ENCODE measurements at regions not wholly inside any gene's neighbourhood (a gene's known extent, or its start where the extent isn't known, plus 50 kb on each side); places are given as distances from the start of the nearest gene placed in this dataset.
"Not testable (repeated sequence)": the region's sequence is repeated elsewhere in the genome, so short reads cannot be mapped to it uniquely, and the experiment has no call there.

- TF ChIP-seq POLR2AphosphoS5 (IDR thresholded peaks at IDR 0.05) (no peak), POLR2A (IDR thresholded peaks at IDR 0.05) (no peak)
- DNase-seq (ENCODE audit: low spot score in 2 of 2), result no peak
- no peaks in the 10 kb centered on the region for H3K27me3 ChIP-seq
- no peaks in the 10 kb centered on the region for H3K4me1 ChIP-seq
- no peaks in the 10 kb centered on the region for H3K9me3 ChIP-seq
- H3K36me3 ChIP-seq, result no peaks in the 10 kb centered on the region
- no peak overlapping the region for H3K27ac ChIP-seq
- H3K4me3 ChIP-seq, result no peak overlapping the region
Observed at GRCh38 chr4:164345756-164346155, 408.2 kb upstream of the SMIM31 start.

- Histone ChIP-seq H3K27ac (no peak overlapping the region), H3K9me3 (no peaks in the 10 kb centered on the region), H3K36me3 (no peaks in the 10 kb centered on the region), H3K27me3 (no peaks in the 10 kb centered on the region), H3K4me1 (no peaks in the 10 kb centered on the region), H3K4me3 (no peak overlapping the region)
- TF ChIP-seq CTCF (IDR thresholded peaks at IDR 0.05) (no peak), POLR2AphosphoS5 (IDR thresholded peaks at IDR 0.05) (no peak), EP300 (IDR thresholded peaks at IDR 0.05) (no peak), POLR2A (IDR thresholded peaks at IDR 0.05) (no peak)
- no peak for DNase-seq (ENCODE audit: low spot score in 2 of 2)
Observed at GRCh38 chr4:164350061-164350460, 403.9 kb upstream of the SMIM31 start.

- H3K27ac ChIP-seq; DNase-seq (ENCODE audit: low spot score in 2 of 2); H3K4me3 ChIP-seq; H3K27me3 ChIP-seq; H3K36me3 ChIP-seq; H3K4me1 ChIP-seq; H3K9me3 ChIP-seq: not testable (repeated sequence)
- 94% methylated on average over 24 of the region's 24 CpGs for WGBS
Observed at GRCh38 chr4:164350716-164351115, 403.2 kb upstream of the SMIM31 start.

GRCh38 chr4:164357957-164358356 is 396.0 kb upstream of the SMIM31 start:
- 44% methylated on average over 2 of the region's 2 CpGs for WGBS
- TF ChIP-seq CTCF (IDR thresholded peaks at IDR 0.05) (no peak), POLR2A (IDR thresholded peaks at IDR 0.05) (no peak), EP300 (IDR thresholded peaks at IDR 0.05) (no peak)
- Histone ChIP-seq H3K4me3 (no peak overlapping the region), H3K36me3 (no peaks in the 10 kb centered on the region), H3K27me3 (no peaks in the 10 kb centered on the region), H3K27ac (no peak overlapping the region), H3K9me3 (no peaks in the 10 kb centered on the region), H3K4me1 (no peaks in the 10 kb centered on the region)
- no peak for DNase-seq (ENCODE audit: low spot score in 2 of 2)

- 78% methylated on average over 1 of the region's 1 CpG for WGBS
- DNase-seq (ENCODE audit: low spot score in 2 of 2), result no peak
- Histone ChIP-seq H3K27ac (no peak overlapping the region), H3K36me3 (no peaks in the 10 kb centered on the region), H3K27me3 (no peaks in the 10 kb centered on the region), H3K4me3 (no peak overlapping the region), H3K9me3 (no peaks in the 10 kb centered on the region), H3K4me1 (no peaks in the 10 kb centered on the region)
- TF ChIP-seq POLR2AphosphoS5 (IDR thresholded peaks at IDR 0.05) (no peak), POLR2A (IDR thresholded peaks at IDR 0.05) (no peak), EP300 (IDR thresholded peaks at IDR 0.05) (no peak), CTCF (IDR thresholded peaks at IDR 0.05) (no peak)
Observed at GRCh38 chr4:164358400-164358799, 395.5 kb upstream of the SMIM31 start.

GRCh38 chr4:164359881-164360280 is 394.1 kb upstream of the SMIM31 start:
- Histone ChIP-seq H3K27ac (no peak overlapping the region), H3K9me3 (no peaks in the 10 kb centered on the region), H3K36me3 (no peaks in the 10 kb centered on the region), H3K27me3 (no peaks in the 10 kb centered on the region), H3K4me1 (no peaks in the 10 kb centered on the region), H3K4me3 (no peak overlapping the region)
- TF ChIP-seq EP300 (IDR thresholded peaks at IDR 0.05) (no peak), POLR2AphosphoS5 (IDR thresholded peaks at IDR 0.05) (no peak), CTCF (IDR thresholded peaks at IDR 0.05) (no peak), POLR2A (IDR thresholded peaks at IDR 0.05) (no peak)
- DNase-seq (ENCODE audit: low spot score in 2 of 2), result no peak
- 77% methylated on average over 6 of the region's 6 CpGs for WGBS

Measured in suprapubic skin (tissue), 4 donors.